ENCODE measurements at regions not wholly inside any gene's neighbourhood (a gene's known extent, or its start where the extent isn't known, plus 50 kb on each side); places are given as distances from the start of the nearest gene placed in this dataset.

DNA sequence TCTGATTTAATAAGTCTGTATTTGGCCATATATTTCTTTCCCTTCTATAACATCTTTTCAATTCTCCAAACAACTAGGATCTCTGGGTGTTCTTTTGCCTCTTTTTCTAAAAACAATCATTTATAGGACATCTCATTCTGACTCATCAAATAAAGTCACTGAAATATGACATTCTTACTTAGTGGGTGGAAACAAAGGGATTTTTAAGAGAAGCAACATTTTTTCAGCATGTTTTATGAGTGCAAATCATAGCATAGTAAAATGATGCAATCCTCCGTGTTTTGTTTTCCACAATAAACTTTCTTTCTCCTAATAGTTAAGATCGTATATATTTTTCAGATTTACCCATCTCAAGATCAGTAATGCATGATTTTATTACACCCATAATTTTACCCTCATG lies 179.8 kb downstream of the SPCS3 start:
- TF ChIP-seq TAF1 (IDR thresholded peaks at IDR 0.05; ENCODE audit: borderline replicate concordance, low read depth, low read length): no peak
- no peak for TF ChIP-seq POLR2A (IDR thresholded peaks at IDR 0.05; ENCODE audit: low read depth, low read length)
- TF ChIP-seq POLR2AphosphoS5 (IDR thresholded peaks at IDR 0.05; ENCODE audit: low read depth, low read length): no peak
